Activated gamma-delta T cell treated with Interleukin-2 at 50 U/mL for 16 hours (primary cell): ENCODE measurements at regions not wholly inside any gene's neighbourhood (a gene's known extent, or its start where the extent isn't known, plus 50 kb on each side); places are given as distances from the start of the nearest gene placed in this dataset.
"Not testable (repeated sequence)": the region's sequence is repeated elsewhere in the genome, so short reads cannot be mapped to it uniquely, and the experiment has no call there.

Experiments used
- DNase-seq: peaks from one replicate; pipeline ENCODE4 v3.0.0-alpha.2; 2020

DNA sequence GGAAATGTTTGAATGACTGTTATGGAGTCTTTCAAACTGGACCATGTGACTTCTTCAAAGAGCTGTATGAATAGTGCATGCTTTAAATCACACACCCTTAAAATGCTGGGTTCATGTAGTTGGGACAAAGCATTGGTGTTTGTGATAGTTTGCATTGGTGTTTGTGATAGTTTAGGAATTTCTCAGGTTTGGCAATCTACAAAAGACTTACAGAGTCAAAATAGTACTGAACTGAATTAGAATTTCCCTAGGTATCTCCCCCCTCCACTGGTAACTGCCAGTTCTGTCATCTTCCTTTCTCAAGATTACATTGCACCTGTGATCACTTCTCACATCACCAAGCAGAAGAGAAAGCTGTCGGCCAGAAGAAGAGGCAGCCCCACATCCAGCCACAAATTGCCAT, 261.1 kb downstream of the GATA3 start:
- no peak for DNase-seq

DNA sequence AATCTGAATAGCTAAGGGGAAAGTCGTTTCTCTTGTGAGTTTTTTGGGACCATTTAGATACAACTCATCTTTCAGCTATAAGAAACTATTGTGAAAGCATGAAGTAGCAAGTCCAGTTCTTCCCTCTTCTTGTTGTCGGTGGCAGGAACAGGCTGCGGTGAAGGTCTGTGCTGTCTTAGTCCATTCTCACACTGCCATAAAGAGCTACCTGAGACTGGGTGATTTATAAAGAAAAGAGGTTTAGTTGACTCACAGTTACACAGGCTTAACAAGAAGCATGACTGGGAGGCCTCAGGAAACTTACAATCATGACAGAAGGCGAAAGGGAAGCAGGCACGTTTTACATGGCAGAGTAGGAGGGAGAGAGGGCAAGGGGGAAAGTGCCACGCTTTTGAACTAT, 261.8 kb downstream of the GATA3 start:
- DNase-seq, result no peak

DNA sequence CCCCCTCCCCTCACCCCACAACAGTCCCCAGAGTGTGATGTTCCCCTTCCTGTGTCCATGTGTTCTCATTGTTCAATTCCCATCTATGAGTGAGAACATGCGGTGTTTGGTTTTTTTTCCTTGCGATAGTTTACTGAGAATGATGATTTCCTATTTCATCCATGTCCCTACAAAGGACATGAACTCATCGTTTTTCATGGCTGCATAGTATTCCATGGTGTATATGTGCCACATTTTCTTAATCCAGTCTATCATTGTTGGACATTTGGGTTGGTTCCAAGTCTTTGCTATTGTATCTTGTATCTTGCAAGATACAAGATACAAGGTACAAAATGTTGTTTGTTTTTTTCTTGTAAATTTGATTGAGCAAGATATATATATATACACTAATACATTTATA, 263.9 kb downstream of the GATA3 start:
- DNase-seq, result not testable (repeated sequence)

DNA sequence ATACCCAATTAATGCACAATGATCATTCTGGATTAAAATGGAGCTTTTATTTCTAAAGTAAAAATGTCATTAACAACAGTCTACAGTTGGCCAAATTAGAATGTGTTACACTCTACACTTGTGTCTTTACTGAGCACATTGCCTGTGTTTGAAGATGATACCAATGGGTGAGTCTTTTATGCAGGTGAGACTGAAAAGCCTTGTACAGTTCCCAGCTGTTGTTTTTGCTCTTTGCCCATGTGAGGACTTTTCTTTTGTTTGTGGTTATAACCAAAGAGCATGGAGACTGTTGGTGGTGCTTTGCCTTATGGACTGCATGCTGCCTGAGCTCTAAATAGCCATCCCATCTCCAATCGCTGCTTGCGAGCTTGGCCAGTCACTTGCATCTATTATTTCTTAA, 264.5 kb downstream of the GATA3 start:
- DNase-seq, result no peak

DNA sequence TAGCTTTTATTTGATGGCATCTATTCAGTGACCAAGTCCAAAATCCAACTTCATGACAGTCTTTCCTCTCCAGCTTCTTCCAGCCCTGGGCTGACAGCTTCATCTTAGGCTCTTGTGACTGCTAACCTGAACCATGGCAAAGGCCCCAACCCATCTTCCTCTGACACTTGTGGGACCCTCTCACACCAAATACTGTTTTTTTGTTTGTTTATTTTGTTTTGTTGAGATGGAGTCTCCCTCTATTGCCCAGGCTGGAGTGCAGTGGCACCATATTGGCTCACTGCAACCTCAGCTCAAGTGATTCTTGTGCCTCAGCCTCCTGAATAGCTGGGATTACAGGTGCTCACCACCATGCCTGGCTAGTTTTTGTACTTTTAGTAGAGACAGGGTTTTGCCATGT, 265.2 kb downstream of the GATA3 start:
- no peak for DNase-seq

DNA sequence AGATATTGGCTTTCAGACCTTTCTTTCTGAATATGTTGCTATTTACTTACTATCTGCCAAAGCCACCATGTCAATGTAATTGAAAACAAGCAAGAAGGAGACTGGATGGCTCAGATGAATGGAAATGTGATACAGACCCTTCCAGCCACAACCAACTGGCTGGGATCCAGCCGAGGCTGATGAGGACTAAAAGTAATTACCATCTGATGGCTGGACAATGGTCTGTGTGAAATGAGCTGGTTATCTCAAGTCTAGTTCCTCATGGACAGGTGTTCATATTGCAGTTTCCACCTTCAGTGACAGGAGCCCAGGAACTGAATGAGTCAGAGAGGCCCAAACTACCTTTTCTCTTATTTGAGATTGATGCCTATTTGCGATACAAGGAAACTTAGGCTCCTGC, 267.5 kb downstream of the GATA3 start:
- DNase-seq, result no peak

DNA sequence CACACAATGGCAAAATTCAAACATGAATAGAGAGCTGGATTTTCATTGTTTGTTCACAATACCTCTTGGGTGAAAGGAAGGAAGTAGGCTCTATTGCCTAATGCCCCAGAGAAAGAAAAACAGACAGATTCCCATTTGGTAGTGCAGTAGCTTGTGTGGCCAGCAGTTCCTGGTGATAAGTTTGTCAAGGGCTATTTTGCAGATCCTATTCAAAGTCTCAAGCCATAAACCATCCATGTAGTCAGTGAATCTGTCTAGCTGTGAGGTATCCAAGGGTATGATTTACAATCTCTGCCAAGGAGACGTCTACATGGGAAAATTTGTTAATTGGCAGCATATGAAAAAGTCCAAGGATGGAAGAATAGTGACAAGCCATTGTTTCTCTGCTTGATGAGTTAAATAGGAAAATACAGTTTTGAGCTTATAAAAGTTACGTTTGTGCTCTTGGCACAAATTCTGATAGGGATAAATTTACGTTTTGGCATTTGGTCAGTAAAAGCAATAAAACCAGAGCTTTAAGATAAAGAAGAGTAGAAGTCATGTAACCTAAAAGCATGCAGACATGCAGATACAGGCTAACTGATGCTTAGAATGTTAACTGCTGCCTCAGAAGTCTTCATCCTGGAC, 269.1 kb downstream of the GATA3 start:
- no peak for DNase-seq

DNA sequence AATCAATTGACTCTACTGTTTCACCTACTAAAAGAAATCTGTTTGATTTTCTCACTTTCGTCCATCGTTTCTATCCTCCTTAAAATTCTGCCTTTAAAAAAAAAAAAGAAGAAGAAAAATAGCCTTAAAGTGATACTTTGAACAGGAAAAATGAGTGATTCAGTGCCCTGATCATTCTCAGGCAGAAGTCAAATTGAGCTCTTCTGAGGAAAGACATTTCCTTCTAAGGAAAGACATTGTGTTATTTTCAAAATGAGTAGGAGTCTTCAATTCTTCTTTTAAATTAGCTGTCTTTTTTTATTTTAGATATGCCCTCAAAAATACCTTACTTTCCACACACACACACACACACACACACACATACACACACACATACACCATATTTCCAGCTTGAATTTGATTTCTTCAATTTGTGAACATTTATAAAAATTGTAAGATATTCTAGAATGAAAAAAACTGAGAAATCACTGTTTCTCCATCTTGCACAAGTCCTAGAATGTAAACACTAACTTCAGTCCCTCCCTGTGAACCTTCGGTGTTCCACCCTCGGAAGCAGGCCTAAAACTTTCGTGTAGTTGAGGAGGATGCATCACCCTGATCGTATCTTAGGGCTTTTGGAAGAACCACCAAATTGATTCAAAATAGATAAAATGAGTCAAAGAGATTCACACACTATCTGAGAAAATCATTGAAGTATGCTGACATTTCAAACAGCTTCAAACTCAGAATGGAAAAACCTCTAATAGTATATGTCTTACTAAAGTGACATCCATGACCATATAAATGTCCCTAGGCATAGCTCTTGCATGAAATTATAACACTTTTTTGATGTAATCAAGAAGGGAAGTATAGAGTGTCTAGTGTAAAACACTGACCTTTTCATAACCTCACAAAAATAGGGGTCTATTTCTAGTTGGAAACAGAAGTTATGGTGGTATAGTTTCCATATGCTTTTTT, 270.8 kb downstream of the GATA3 start:
- no peak for DNase-seq

DNA sequence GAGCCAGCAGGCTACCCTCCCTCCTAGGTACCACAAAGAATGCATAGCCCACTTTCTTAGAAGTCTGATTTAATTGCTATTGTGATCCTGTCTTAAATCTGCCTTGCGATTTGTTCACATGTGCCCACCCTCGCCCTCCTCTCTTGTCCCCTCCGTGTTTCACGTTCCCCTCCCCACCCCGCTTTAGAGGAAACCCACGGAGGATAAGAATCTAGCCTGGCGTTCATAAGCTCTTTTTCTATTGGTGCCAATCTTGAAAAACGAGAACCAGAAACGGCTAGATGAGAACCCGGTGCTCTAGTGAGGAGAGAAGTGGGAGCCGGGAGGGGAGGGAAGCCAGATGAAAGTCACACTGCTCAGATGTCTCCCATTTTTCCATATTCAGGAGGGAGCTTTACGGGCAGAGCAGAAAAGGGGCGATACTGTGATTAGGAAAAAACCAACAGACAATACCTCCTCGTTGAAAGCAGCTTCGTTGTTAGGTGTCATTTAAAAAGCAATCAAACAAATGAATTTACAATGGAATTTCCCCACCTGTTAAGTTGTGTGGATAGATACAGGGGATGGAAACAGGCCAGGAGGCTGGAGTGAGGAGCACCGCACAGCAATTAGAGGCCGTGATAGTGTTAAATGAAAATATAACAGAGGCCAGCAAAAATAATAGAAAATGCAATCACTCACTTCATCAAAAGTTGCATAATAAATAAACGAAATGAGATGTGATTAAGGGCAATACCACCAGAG, 272.1 kb downstream of the GATA3 start:
- no peak for DNase-seq

DNA sequence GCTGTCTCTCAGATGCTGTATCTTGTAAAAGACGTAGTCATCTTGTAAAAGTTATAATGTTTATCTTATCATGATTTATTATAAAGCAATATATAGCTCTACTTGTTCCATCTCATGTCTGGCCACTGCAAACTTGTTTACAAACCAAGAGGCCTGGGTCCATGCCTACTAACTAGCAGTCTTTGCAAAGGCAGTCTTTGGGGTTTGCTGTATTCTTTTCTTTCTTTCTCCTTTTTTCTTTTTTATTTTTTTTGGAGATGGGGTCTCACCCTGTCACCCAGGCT, 272.6 kb downstream of the GATA3 start:
- no peak for DNase-seq

DNA sequence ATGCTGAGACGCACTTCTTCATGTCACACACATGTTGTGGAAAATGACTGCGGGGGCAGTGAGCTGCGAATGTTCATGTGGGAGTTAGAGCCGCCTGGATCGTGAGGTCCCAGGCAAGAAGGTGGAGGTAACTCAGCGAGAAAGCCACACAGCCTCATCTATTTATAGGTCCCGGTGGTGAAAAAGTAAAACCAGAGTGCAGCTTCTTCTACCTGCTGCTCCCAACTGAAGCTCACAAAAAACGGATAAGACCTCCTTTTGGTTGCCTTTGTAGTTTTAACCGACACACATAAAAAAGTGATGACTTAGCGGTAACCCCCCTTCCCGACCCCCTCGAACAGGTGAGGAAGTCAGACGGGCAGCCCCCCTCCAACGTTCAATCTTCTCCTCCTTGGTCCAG, 276.9 kb downstream of the GATA3 start:
- peak; percentile 13 for DNase-seq

DNA sequence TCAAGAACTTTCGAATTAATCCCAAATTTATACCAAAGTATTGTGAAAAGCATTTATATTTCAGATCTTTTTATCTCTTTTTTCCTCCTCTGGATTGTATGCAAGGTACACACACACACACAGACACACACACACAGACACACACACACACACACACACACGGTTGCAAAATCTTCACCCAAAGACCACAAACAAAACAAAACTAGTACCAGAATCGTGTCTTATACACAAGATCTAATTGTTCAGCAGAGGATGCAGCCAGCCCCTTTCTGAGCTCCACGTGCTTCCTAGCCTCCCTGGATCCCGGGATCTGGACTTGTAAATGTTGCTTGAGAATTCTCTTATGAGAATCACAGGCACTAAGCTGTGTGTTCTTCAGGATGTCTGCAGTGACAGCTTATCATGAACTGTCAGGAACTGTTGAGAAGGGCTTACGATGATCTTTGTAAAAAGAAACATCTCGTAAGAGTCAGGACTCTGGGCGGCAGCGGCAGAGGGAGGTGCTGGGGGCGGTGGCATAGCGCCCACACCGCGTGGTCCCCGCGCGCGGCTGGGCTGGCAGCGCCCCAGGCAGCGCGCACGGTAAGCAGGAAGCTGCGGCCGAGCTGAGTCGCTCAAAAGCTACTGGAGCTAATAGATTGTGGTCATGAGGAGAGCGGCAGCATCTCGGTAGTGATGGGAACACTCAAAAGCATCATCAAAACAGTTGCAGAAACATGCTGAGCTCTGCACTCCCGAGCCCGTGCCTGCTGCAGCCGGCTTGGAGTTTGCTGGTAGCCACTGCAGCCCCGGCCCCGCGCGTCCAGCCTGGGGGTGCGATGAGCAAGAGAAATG, 277.6 kb downstream of the GATA3 start:
- DNase-seq, result peak; percentile 83

DNA sequence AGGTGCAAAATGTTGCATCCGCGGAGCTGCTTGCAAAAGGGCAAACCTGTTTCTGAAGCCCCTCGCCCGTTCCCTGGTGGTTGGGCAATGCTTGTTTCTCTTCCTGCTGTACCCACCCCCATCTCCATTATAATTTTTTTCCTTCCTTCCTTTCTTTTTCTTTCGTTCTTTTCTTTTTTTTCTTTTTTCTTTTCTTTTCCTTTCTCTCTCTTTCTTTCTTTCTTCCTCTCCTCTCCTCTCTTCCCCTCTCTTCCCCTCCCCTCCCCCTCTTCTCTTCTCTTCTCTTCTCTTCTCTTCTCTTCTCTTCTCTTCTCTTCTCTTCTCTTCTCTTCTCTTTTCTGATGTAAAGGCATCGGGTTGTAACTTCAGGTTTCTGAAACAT, 278.2 kb downstream of the GATA3 start:
- no peak for DNase-seq

DNA sequence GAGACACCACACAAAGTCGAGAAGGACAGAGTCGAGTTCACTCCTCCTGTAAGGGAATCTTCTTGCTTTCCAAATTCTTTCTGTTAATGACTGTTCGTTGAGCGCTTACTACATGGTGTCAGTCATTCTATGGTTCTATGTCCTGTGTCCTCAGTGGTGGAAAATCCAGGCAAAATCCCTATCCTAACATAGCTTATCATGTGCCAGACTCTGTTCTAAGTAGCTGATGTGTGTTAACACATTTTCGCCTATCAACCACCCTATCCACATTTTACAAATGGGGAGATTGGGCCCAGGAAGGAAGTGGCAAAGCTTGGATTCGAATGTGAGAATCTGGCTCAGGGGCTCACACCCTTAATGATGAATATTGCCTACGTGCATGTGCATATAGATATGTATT, 280.1 kb downstream of the GATA3 start:
- DNase-seq, result no peak

DNA sequence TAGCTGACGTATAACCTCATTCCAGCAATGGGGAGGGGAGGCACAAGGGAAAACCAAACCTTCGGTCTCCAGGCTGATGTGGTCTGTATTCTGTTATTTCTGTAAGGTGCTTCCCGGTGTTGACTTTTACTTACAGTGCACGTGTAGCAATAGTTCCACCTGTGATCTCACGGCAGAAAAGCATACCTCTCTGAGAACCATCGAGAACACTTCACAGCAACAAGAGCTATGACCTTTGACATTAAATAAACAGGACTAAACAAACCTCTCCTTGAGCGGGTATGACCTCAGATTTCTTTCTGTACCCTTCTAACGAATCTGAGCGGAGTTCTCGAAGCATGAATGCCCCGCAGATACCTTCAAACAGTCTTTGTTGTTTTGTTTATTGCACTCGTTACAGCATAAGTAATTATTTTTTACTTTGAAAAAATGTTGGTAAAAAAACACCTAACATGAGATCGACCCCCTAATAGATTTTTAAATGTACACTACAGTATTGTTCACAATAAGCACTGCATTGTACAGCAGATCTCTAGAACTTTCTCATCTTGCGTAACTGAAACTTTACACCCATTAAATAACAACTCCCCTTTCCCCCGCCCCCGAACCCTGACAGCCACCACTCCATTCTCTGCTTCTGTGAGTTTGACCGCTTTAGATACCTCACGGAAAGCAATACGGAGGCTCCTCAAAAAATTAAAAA, 282.3 kb downstream of the GATA3 start:
- no peak for DNase-seq

DNA sequence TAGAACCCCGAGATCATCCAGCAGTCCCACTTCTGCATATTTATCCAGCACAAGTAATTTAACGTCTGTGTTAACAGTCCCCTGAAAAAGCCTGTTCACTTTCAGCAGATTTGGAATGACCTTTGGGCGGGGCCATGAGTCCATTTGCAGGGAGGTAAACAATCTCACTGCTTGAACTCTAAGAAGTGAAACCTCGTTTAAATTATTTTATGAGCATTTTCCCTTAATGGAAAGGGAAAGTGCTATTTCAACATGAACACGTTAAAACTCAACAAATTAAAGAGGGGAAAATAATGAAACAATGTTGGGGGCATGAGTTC, 282.8 kb downstream of the GATA3 start:
- no peak for DNase-seq

DNA sequence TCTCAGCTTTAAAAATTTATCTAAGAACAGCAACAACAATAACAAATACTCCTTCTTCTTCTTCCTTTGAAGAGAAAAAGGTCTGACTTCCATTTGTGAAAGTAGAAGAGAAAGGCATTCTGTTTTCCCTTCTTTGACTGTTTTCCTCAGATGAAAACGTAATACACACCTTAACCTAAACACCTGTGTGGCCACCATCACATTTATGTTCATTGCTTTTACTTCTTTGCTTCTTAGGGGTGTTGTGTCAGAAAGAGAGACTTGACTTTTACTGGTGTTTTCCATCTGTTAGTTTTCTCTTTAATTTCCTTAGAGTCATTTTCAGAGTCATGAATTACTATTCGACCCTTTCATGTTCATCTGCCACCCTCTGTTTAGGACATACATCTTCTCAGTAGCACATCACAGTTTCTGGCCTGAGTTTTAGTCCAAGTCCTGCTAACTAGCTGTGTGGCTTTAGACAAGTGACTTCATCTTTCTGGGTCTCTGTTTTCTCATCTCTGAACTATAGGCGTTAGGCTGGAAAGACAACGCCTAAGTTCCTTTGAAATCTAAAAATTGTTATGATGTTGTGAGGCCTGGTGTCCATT, 283.8 kb downstream of the GATA3 start:
- DNase-seq, result no peak

DNA sequence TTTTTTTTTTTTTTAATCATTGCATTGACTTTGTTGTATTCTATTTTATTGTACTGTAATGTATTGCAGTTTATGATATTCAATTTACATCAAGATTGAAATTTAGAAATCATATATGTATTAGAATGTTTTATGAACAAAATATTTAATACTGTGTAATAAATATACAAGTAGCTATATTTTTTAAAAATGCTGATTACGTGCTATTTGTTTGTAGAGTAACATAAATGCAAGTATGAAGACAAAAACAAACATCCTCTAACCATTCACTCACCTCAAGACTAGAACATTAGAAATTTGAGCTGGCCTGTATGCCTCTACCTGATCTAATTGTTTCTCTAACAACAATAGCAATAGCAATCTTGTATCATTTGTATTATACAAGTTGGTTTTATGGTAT, 290.3 kb downstream of the GATA3 start:
- DNase-seq, result no peak

DNA sequence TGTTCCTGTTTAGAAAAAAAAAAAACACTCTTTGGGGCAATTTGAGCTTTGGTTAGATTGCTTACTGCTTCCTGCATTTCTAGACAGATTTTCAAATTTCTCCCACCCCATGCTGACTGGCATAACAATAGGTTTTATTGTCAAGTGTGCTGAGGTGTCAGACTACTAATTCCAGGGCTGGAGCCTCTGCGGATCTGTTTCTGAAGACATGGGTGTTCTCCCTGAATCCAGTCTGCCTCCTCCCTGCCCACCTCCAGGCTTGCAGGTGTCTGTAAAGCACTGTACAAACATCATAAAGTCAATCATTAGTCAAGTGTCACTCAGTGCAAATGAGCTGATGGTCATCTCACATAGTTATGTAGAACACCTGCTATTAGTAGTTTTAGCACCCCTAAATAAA, 292.4 kb downstream of the GATA3 start:
- DNase-seq, result no peak

DNA sequence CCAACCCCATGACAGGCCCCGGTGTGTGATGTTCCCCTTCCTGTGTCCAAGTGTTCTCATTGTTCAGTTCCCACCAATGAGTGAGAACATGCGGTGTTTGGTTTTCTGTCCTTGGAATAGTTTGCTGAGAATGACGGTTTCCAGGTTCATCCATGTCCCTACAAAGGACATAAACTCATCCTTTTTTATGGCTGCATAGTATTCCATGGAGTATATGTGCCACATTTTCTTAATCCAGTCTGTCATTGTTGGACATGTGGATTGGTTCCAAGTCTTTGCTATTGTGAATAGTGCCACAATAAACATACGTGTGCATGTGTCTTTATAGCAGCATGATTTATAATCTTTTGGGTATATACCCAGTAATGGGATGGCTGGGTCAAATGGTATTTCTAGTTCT, 293.1 kb downstream of the GATA3 start:
- not testable (repeated sequence) for DNase-seq

DNA sequence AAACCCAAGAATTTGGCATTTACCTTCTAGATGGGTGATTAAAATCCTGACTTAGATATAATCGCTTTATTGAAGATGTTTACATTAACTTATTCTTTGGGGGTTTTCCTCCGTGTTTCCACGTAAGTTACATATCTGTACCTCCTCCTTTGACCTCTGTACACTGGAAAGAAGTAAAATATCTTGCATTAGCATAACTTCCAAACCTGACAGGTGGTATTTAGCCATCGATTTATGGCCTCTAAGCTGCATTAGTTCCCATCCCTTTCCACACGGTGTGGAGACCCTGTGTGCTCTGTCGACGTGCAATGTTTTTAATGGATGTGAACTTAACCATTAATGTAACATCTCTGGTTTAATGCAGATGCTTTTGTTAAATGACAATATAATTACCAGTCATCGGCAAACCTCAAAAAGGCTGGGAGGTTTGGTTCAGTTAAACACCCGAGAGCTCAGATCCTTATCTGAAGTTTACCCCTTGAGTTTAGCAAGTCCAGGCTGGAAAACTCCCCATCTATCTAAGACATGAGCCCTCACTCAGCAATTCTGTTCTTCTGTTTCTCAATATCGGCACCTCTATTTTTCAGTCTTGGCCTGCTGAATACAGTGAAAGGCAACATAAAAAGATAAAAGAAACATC, 295.2 kb downstream of the GATA3 start:
- DNase-seq, result no peak
